22Rv1 (cell line): ENCODE measurements at regions not wholly inside any gene's neighbourhood (a gene's known extent, or its start where the extent isn't known, plus 50 kb on each side); places are given as distances from the start of the nearest gene placed in this dataset.

Experiments used
- ZFX ChIP-seq: fragments of 450-650 bp; IDR thresholded peaks from 2 replicates; pipeline ENCODE4 v1.6.1; 2017; ENCODE audit warnings: antibody characterized with exemption, borderline replicate concordance
- TF ChIP-seq, protein P1 (sequence below): fragments of 450-650 bp; IDR thresholded peaks from 2 replicates; pipeline ENCODE4 v1.5.1; 2017; ENCODE audit warnings: mild to moderate bottlenecking

DNA sequence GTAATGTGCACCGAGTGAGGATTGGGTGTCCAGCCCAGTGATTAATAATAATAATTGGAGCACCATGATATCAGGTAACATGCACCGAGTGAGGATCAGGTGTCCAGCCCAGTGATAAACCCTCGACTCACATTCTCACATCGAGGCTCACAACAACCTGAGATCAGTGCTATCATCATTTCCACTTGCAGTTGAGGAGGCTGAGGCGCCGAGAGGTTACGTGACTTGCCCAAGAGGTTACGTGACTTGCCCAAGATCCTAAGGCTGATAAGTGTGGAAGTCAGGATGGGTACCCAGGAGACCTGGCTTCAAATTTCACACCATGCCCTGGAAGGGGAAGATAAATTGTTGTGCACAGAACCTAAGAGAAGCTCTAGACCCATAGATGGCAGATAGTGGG lies 189.4 kb downstream of the MED10 start:
- TF ChIP-seq, protein P1, sequence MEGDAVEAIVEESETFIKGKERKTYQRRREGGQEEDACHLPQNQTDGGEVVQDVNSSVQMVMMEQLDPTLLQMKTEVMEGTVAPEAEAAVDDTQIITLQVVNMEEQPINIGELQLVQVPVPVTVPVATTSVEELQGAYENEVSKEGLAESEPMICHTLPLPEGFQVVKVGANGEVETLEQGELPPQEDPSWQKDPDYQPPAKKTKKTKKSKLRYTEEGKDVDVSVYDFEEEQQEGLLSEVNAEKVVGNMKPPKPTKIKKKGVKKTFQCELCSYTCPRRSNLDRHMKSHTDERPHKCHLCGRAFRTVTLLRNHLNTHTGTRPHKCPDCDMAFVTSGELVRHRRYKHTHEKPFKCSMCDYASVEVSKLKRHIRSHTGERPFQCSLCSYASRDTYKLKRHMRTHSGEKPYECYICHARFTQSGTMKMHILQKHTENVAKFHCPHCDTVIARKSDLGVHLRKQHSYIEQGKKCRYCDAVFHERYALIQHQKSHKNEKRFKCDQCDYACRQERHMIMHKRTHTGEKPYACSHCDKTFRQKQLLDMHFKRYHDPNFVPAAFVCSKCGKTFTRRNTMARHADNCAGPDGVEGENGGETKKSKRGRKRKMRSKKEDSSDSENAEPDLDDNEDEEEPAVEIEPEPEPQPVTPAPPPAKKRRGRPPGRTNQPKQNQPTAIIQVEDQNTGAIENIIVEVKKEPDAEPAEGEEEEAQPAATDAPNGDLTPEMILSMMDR = no peak
- no peak for TF ChIP-seq ZFX
